GM15510 (cell line): ENCODE measurements at regions not wholly inside any gene's neighbourhood (a gene's known extent, or its start where the extent isn't known, plus 50 kb on each side); places are given as distances from the start of the nearest gene placed in this dataset.

ENCODE experiments used
- POLR2A ChIP-seq: IDR thresholded peaks from 3 replicates; pipeline ENCODE4 v1.6.1; 2011; ENCODE audit warnings: borderline replicate concordance; ENCODE audit not compliant: insufficient read length; ENCODE audit errors: extremely low read depth

DNA sequence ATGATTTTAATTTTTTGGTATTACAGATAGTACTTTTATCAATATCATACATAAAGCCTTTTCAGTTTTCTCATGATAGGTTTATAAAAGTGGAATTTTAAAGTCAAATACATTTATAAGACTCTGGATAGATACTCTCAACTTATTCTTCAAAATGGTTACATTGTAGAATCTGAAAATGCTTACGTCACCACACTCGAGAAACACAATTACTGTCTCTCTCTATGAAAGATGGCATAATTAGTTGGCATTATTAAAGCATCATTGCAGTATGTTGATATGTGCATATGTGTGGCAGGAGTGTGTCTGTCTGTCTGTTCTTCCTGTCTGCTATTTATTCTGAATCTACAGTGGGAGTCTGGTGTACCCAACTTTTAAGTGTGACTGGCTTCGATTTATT, 397.1 kb downstream of the SNAPC1 start:
- TF ChIP-seq POLR2A = no peak

DNA sequence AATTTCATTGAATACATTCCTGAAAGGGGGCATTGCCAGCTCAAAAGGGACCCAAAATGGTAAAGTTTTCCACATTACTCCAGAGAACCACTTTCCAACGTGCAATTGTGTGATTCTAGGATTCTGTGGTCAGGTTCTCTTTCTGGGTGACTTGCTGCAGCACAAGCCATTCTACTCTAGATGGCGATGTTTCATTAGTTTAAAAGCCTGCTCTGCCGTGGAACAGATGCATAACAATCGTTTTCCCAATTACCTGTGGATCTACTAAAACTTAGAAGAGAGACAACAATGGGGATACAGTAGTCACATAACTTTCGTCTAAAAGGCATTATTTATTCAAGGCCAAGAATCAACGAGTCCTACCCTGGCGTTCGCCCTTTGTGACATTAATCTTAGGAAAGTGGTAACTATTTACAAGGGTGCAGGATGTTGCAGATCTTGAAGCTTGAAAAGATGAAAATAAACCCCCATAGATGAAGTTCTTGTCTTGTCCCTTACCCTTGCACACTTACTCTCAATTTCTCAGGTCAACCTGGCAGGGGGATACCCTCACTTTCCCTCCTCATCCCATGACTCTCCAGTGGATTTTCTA, 400.9 kb downstream of the SNAPC1 start:
- no peak for TF ChIP-seq POLR2A

DNA sequence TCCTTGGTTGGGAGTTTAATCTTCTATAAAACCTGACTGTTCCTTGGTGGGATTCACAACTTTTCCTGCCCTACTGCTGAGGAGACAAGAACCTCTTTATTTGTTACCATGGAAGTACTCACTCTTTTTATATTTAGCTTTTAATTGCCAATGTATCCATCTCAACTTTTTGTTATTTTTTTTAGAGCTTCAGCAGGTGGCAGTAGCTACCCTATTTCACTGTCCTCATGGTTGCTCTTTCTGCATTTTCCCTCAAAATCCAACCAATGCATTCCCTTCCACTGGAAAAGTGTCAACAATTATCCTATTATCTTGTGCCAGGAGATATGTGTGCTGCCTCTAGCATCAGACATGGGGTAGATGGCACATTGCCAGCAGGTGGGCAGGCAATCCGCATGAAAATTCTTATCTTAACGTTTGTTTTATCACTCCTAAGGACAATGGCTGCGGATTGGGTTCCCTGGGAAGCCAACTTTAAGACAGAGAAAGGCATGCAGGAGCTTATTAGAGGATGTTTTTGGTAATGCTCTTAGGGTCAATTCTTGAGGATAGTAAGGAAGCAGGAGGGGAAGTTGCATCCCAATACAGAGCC, 406.4 kb downstream of the SNAPC1 start:
- TF ChIP-seq POLR2A = no peak

DNA sequence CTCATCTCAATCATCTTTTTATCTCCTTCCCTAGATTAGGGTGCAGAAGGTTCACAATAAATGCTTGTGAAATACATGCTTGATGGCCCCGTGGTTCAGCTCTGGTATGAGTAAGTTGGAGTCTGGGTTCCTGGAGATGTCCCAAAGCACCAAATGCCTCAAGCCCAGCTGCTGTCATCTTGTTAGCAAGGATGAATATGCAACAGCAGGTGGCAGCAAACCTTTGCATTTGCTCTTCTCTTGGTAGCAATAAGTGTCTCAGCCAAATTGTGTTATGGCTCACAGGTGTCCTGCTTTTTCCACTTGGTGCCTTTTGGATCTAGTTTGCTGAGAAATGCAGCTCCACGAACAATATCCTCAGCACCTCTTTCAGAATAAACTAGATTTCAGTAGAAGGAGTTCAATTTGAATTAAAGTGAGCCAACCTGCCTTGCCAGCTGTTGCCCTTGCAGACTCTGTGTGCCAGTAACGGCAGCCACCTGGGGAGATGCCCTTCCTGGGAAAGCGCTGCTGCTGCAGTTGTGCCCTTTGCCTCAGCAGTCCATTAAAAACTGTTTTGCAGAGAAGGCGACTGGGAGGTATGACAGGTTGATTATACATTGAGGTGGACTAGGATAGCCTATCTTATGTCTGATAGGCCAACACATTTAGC, 417.3 kb downstream of the SNAPC1 start:
- no peak for TF ChIP-seq POLR2A

DNA sequence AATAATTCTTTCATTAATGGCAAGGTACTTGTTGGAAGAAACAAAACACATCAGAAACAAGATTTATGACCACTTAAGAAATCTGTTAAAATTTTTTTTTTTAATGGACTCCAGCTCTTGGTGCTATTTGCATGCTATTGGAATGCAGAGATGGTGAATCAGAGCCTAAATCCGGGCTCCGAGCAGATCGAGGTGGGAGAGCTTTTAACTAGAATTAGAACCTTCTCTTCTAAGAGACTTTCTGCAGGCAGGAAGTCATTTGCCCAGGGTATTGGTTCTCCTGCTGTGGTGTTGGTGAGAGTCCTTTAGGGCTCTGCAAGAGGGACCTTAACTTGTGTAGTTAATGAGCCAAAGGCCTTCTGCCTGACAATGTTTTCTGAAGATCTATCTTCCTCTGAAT, 419.4 kb downstream of the SNAPC1 start:
- TF ChIP-seq POLR2A = no peak

GRCh38 chr14:62185078-62185477, 422.9 kb downstream of the SNAPC1 start:
- no peak for TF ChIP-seq POLR2A

GRCh38 chr14:62187265-62187664, 425.0 kb downstream of the SNAPC1 start:
- no peak for TF ChIP-seq POLR2A

DNA sequence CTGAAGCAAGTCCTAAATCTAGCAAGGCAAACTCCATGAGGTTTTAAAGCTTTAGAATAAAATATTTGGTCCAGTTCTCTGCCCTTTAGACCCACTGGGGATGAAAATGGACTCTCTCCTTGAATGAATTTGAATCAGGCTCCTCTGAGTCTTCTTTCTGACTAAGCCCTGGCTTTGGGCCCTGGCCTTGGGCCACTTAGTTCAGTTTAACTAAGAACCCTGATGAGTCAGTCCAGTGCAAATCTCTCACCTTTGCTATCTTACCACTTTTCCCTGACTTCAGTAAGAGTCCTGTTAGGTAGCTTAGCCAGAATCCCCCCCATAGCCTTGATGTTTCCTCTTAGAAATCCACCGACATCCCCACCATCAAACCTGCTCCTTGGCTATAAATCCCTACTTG, 427.5 kb downstream of the SNAPC1 start:
- TF ChIP-seq POLR2A = no peak

GRCh38 chr14:62206456-62206855, 444.2 kb downstream of the SNAPC1 start:
- no peak for TF ChIP-seq POLR2A

GRCh38 chr14:62209287-62209899, 447.2 kb downstream of the SNAPC1 start:
- no peak for TF ChIP-seq POLR2A

- no peak for TF ChIP-seq POLR2A
Measured at GRCh38 chr14:62213516-62213915, 451.3 kb downstream of the SNAPC1 start.

DNA sequence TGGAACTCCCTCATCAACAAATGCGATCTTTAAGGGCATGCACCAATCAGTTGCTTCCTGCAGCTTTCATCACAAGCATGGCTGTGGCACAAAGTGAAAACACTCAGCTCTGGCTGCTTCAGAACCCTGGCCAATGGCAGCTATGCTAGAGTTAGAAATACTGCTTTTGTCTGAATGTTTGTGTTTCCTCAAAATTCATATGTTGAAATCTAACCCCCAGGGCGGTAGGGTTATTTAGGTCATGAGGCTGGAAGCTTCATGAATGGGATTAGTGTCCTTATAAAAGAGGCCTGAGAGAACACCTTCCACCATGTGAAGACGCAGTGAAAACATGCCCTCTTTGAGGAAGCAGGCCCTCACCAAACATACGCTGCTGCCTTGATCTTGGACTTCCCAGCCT, 453.9 kb downstream of the SNAPC1 start:
- no peak for TF ChIP-seq POLR2A

DNA sequence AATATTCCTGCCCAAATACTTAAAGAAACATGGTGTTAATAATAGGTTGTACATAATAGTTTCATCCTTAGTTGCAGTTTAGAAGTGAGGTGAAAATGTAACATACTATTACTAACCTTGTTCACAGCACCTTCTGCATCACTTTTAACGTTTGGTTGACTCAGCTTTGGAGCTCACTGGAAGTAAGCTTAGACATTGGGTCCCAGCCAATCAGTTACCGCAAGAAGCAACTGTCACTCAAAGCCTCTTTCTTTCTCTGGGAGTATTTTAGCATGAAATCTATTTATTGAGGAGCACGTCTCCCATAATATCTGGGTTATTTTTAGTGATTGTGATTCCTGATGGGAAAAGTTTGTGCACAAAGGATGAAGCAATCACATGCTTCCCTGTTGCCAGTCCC, 472.6 kb downstream of the SNAPC1 start:
- TF ChIP-seq POLR2A = no peak

GRCh38 chr14:62244221-62244620, 482.0 kb downstream of the SNAPC1 start:
- no peak for TF ChIP-seq POLR2A

GRCh38 chr14:62247266-62247665, 485.0 kb downstream of the SNAPC1 start:
- no peak for TF ChIP-seq POLR2A

DNA sequence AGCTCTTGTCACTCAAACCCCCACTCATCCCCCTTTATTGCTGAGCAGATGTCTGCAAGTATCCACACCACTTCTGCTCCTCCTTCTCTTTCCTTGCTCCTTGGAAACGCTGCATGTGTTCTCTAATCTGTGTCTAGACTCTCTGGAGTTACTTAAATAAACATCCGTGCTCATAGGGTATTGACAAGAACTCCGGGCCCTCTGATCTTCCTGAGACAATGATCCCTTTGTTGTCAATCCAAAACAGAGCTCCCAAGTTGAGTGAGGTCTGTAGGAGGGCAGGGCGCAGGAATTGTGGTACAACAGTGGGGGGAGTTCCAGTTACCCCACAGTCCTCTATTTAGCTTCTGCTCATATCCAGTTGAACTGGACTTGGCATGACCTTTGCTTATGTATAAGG, 489.0 kb downstream of the SNAPC1 start:
- no peak for TF ChIP-seq POLR2A
